Osteoblast (primary cell): ENCODE measurements at regions not wholly inside any gene's neighbourhood (a gene's known extent, or its start where the extent isn't known, plus 50 kb on each side); places are given as distances from the start of the nearest gene placed in this dataset.

ENCODE experiments used
- DNase-seq: peaks from one replicate; pipeline ENCODE4 v3.0.0; 2011; ENCODE audit warnings: low spot score, mixed read lengths; ENCODE audit not compliant: insufficient read length; ENCODE audit errors: missing footprints
- H2AFZ ChIP-seq: 2 replicates; pipeline ENCODE4 v1.6.0; 2011; ENCODE audit warnings: mild to moderate bottlenecking, low read length
- H3K27ac ChIP-seq: 2 replicates; pipeline ENCODE4 v1.5.1; 2011; ENCODE audit warnings: mild to moderate bottlenecking, low read depth, low read length, moderate library complexity
- H3K27me3 ChIP-seq: 2 replicates; pipeline ENCODE4 v1.6.0; 2012; ENCODE audit warnings: mild to moderate bottlenecking, control low read depth, inconsistent platforms, low read length, moderate library complexity; ENCODE audit not compliant: insufficient read depth
- H3K36me3 ChIP-seq: 2 replicates; pipeline ENCODE4 v1.5.1; 2011; ENCODE audit warnings: mild to moderate bottlenecking, low read length, control low read depth, moderate library complexity; ENCODE audit not compliant: insufficient read depth
- H3K4me1 ChIP-seq: 2 replicates; pipeline ENCODE4 v1.5.1; 2011; ENCODE audit warnings: mild to moderate bottlenecking, low read length, control low read depth, moderate library complexity; ENCODE audit not compliant: insufficient read depth
- H3K4me2 ChIP-seq: 2 replicates; pipeline ENCODE4 v1.6.0; 2011; ENCODE audit warnings: mild to moderate bottlenecking, low read length; ENCODE audit not compliant: insufficient read depth
- H3K4me3 ChIP-seq: fragments of 200-600 bp; sonication (generic); 3 replicates; pipeline ENCODE4 v1.5.1; 2012; ENCODE audit warnings: mild to moderate bottlenecking, low read length, inconsistent platforms; ENCODE audit not compliant: insufficient read depth
- H3K79me2 ChIP-seq: 2 replicates; pipeline ENCODE4 v1.6.0; 2012; ENCODE audit warnings: mild to moderate bottlenecking, low read length, control low read depth, inconsistent platforms; ENCODE audit not compliant: insufficient read depth
- H3K9me3 ChIP-seq: 2 replicates; pipeline ENCODE4 v1.5.1; 2011; ENCODE audit warnings: low read depth, low read length, control low read depth
- H4K20me1 ChIP-seq: 2 replicates; pipeline ENCODE4 v1.6.0; 2012; ENCODE audit warnings: mild to moderate bottlenecking, low read length, control low read depth; ENCODE audit not compliant: insufficient read depth
- CTCF ChIP-seq: IDR thresholded peaks from 2 replicates; pipeline ENCODE4 v1.5.1; 2011; ENCODE audit warnings: mild to moderate bottlenecking, low read depth, low read length, moderate library complexity; ENCODE audit errors: extremely low read depth

GRCh38 chr14:58887931-58888330 is 250.2 kb downstream of the DACT1 start:
- DNase-seq = no peak
- no peaks in the 10 kb centered on the region for H3K9me3 ChIP-seq
- no peak overlapping the region for H3K4me3 ChIP-seq
- no peaks in the 10 kb centered on the region for H3K36me3 ChIP-seq
- no peaks in the 10 kb centered on the region for H4K20me1 ChIP-seq
- no peak overlapping the region for H3K4me2 ChIP-seq
- peaks cover 3% of the 10 kb centered on the region for H3K4me1 ChIP-seq
- no peak for TF ChIP-seq CTCF
- no peak overlapping the region for H2AFZ ChIP-seq
- no peaks in the 10 kb centered on the region for H3K79me2 ChIP-seq
- no peak overlapping the region for H3K27ac ChIP-seq
- H3K27me3 ChIP-seq = no peaks in the 10 kb centered on the region

GRCh38 chr14:58898655-58899316 is 261.0 kb downstream of the DACT1 start:
- H3K27ac ChIP-seq = peak overlapping the region; percentile 98
- peak overlapping the region; percentile 69 for H3K4me2 ChIP-seq
- no peak overlapping the region for H2AFZ ChIP-seq

GRCh38 chr14:58899317-58899713 is 261.6 kb downstream of the DACT1 start:
- H2AFZ ChIP-seq = no peak overlapping the region
- DNase-seq = peak; percentile 43
- H4K20me1 ChIP-seq = no peaks in the 10 kb centered on the region
- no peak for TF ChIP-seq CTCF
- no peaks in the 10 kb centered on the region for H3K36me3 ChIP-seq
- peak overlapping the region; percentile 98 for H3K27ac ChIP-seq
- H3K27me3 ChIP-seq = no peaks in the 10 kb centered on the region
- H3K4me3 ChIP-seq = peak overlapping the region; percentile 10
- no peaks in the 10 kb centered on the region for H3K79me2 ChIP-seq
- H3K4me1 ChIP-seq = peaks cover 23% of the 10 kb centered on the region
- peaks cover 5% of the 10 kb centered on the region for H3K9me3 ChIP-seq
- H3K4me2 ChIP-seq = peak overlapping the region; percentile 69

More at GRCh38 chr14:58898655-58899316, 261.0 kb downstream of the DACT1 start:
- TF ChIP-seq CTCF = no peak
- peak overlapping the region; percentile 10 for H3K4me3 ChIP-seq
- H4K20me1 ChIP-seq = no peaks in the 10 kb centered on the region
- H3K9me3 ChIP-seq = peaks cover 5% of the 10 kb centered on the region
- H3K79me2 ChIP-seq = no peaks in the 10 kb centered on the region
- H3K36me3 ChIP-seq = no peaks in the 10 kb centered on the region
- H3K27me3 ChIP-seq = no peaks in the 10 kb centered on the region
- H3K4me1 ChIP-seq = peaks cover 23% of the 10 kb centered on the region
- no peak for DNase-seq

- Histone ChIP-seq H3K27ac (no peak overlapping the region), H2AFZ (no peak overlapping the region), H3K9me3 (peaks cover 5% of the 10 kb centered on the region), H3K4me2 (no peak overlapping the region), H3K27me3 (no peaks in the 10 kb centered on the region), H3K36me3 (no peaks in the 10 kb centered on the region), H3K4me1 (peaks cover 23% of the 10 kb centered on the region), H3K4me3 (no peak overlapping the region), H3K79me2 (no peaks in the 10 kb centered on the region), H4K20me1 (no peaks in the 10 kb centered on the region)
- no peak for TF ChIP-seq CTCF
- no peak for DNase-seq
Measured at GRCh38 chr14:58901826-58902225, 264.1 kb downstream of the DACT1 start.
